Neural cell (in vitro differentiated cells): ENCODE measurements at regions not wholly inside any gene's neighbourhood (a gene's known extent, or its start where the extent isn't known, plus 50 kb on each side); places are given as distances from the start of the nearest gene placed in this dataset.

Source experiments
- H2AFZ ChIP-seq: fragments of 200-600, 300-800 bp; sonication (generic), shearing (Covaris generic); 2 replicates; pipeline ENCODE4 v1.6.0; 2014; ENCODE audit warnings: low read depth, mild to moderate bottlenecking, antibody characterized with exemption, low read length, moderate library complexity
- H3F3A ChIP-seq: fragments of 200-600 bp; shearing (Covaris generic); 2 replicates; pipeline ENCODE4 v1.6.1; 2016; ENCODE audit warnings: mild to moderate bottlenecking, moderate library complexity, mixed read lengths, antibody characterized with exemption, low read length; ENCODE audit not compliant: insufficient read depth, poor library complexity, severe bottlenecking
- H3K27ac ChIP-seq: fragments of 200-600, 300-800 bp; sonication (generic), shearing (Covaris generic); 2 replicates; pipeline ENCODE4 v1.5.1; 2014; ENCODE audit warnings: mild to moderate bottlenecking, low read length, moderate library complexity
- H3K27me3 ChIP-seq: fragments of 300-800, 200-600 bp; sonication (generic), shearing (Covaris generic); 2 replicates; pipeline ENCODE4 v1.6.0; 2014; ENCODE audit warnings: mild to moderate bottlenecking, low read depth, low read length, moderate library complexity; ENCODE audit not compliant: insufficient read depth
- H3K36me3 ChIP-seq: fragments of 300-800, 200-600 bp; sonication (generic), shearing (Covaris generic); 2 replicates; pipeline ENCODE4 v1.5.1; 2014; ENCODE audit warnings: mild to moderate bottlenecking, antibody characterized with exemption, low read length, moderate library complexity; ENCODE audit not compliant: insufficient read depth
- H3K4me2 ChIP-seq: fragments of 300-800, 200-600 bp; sonication (generic), shearing (Covaris generic); 2 replicates; pipeline ENCODE4 v1.6.0; 2014; ENCODE audit warnings: mild to moderate bottlenecking, low read length
- H3K4me3 ChIP-seq: fragments of 300-800, 200-600 bp; sonication (generic), shearing (Covaris generic); 2 replicates; pipeline ENCODE4 v1.5.1; 2014; ENCODE audit warnings: mild to moderate bottlenecking, low read length, moderate library complexity
- H3K79me2 ChIP-seq: fragments of 200-600 bp; shearing (Covaris generic); replicated peaks from 2 replicates; pipeline ENCODE4 v1.6.0; 2014; ENCODE audit warnings: mild to moderate bottlenecking, low read length, moderate library complexity; ENCODE audit not compliant: insufficient read depth
- H3K9ac ChIP-seq: fragments of 300-800, 200-600 bp; sonication (generic), shearing (Covaris generic); 2 replicates; pipeline ENCODE4 v1.6.1; 2016; ENCODE audit warnings: mild to moderate bottlenecking, low read length, mixed read lengths
- H3K9me2 ChIP-seq: fragments of 200-600 bp; shearing (Covaris generic); 2 replicates; pipeline ENCODE4 v1.6.1; 2016; ENCODE audit warnings: mild to moderate bottlenecking, low read length, mixed read lengths; ENCODE audit not compliant: insufficient read depth
- H3K9me3 ChIP-seq: fragments of 200-600, 300-800 bp; sonication (generic), shearing (Covaris generic); 2 replicates; pipeline ENCODE4 v1.6.1; 2016; ENCODE audit warnings: mild to moderate bottlenecking, mixed run types, low read length, moderate library complexity, mixed read lengths
- H4K20me1 ChIP-seq: fragments of 200-600 bp; shearing (Covaris generic); 2 replicates; pipeline ENCODE4 v1.6.1; 2016; ENCODE audit warnings: mild to moderate bottlenecking, mixed run types; ENCODE audit not compliant: insufficient read depth
- EP300 ChIP-seq: fragments of 450-650 bp; conservative IDR thresholded peaks from 2 replicates; pipeline ENCODE4 v1.6.1; 2014; ENCODE audit warnings: antibody characterized with exemption, mild to moderate bottlenecking, moderate library complexity; ENCODE audit not compliant: poor library complexity, severe bottlenecking
- EZH2 ChIP-seq: fragments of 200-600, 300-800 bp; shearing (Covaris generic), sonication (generic); IDR thresholded peaks from 2 replicates; pipeline ENCODE4 v1.6.1; 2014; ENCODE audit warnings: antibody characterized with exemption, low read length, borderline replicate concordance, mild to moderate bottlenecking; ENCODE audit not compliant: insufficient read depth, poor library complexity, severe bottlenecking
- MXI1 ChIP-seq: fragments of 450-650 bp; conservative IDR thresholded peaks from 2 replicates; pipeline ENCODE4 v1.6.1; 2014; ENCODE audit warnings: antibody characterized with exemption, mild to moderate bottlenecking; ENCODE audit not compliant: poor library complexity, severe bottlenecking
- POLR2AphosphoS5 ChIP-seq: IDR thresholded peaks from 2 replicates; pipeline ENCODE4 v1.6.1; 2012
- RAD21 ChIP-seq: fragments of 450-650 bp; conservative IDR thresholded peaks from 2 replicates; pipeline ENCODE4 v1.6.1; 2014; ENCODE audit warnings: antibody characterized with exemption, mild to moderate bottlenecking, moderate library complexity
- SMC3 ChIP-seq: fragments of 450-650 bp; conservative IDR thresholded peaks from 2 replicates; pipeline ENCODE4 v1.6.1; 2014; ENCODE audit warnings: antibody characterized with exemption, mild to moderate bottlenecking, moderate library complexity; ENCODE audit not compliant: poor library complexity
- TAF1 ChIP-seq: IDR thresholded peaks from 2 replicates; pipeline ENCODE4 v1.6.1; 2012; ENCODE audit warnings: low read depth
- TF ChIP-seq, protein P1 (sequence below): IDR thresholded peaks from 2 replicates; pipeline ENCODE4 v1.6.1; 2012; ENCODE audit warnings: borderline replicate concordance
- TF ChIP-seq, protein P2 (sequence below): fragments of 450-650 bp; IDR thresholded peaks from 2 replicates; pipeline ENCODE4 v1.5.1; 2014; ENCODE audit warnings: antibody characterized with exemption, mild to moderate bottlenecking, moderate library complexity; ENCODE audit not compliant: poor library complexity, severe bottlenecking

DNA sequence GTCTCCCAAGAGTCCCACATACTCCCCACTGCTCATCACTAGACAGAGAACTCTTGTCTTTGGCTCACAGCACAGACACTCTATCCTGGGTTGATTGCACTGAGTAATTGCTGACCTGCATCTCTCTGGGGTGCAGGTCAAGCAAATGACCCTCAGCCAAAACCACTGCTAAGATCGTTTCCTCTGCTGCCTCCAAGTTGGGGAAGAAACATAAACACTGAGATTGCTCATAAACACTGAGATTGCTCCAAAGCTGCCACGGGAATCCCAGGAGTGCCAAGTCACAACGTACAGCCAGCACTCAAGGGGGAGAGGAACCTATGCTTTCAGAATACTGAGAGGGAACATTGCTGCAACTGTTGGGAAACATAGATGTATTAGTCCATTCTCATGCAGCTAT, 1402.1 kb upstream of the ACO1 start:
- no peaks in the 10 kb centered on the region for H3K27me3 ChIP-seq

DNA sequence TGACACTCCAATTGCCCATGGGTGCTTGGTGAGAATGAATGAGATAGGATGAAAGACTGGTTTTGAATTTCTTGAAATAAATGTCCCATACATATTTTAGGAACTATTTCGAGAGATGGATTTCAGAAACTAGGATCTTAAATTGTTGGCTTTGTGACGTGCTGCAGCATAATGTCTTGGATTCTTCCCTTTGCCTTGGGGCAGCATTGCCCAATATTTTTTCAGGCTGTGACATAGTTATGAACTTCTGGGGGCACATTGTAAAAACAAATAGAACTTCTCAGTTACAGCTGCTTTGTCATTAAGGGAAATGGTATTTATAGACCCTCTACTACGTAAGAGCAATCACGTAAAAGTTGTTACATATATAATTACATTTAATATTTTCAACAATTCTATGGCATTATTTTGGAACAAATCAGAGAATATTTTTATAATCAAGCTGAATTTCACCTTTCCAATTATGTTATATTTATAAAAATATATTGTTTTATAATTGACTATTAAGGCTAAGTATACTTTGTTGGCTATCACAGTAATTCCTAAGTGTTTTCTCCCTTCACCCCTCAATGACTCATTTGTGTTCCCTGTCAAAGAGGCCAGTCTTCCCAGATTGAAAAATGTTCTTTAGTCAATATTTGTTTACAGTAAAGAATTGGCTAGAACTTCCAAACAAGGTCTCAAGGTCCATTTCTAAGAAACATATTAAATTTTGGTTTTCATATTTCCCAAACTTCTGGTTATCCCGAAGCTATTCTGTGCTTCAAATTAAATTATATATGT, 1388.3 kb upstream of the ACO1 start:
- Histone ChIP-seq H3K27me3 (no peaks in the 10 kb centered on the region), H4K20me1 (no peaks in the 10 kb centered on the region), H3K4me2 (no peak overlapping the region), H2AFZ (no peak overlapping the region), H3K9me2 (no peaks in the 10 kb centered on the region), H3K79me2 (no peaks in the 10 kb centered on the region), H3K27ac (no peak overlapping the region), H3K9me3 (no peaks in the 10 kb centered on the region), H3K36me3 (no peaks in the 10 kb centered on the region), H3F3A (no peaks in the 10 kb centered on the region), H3K4me3 (no peak overlapping the region), H3K9ac (no peak overlapping the region)
- TF ChIP-seq, protein P1, sequence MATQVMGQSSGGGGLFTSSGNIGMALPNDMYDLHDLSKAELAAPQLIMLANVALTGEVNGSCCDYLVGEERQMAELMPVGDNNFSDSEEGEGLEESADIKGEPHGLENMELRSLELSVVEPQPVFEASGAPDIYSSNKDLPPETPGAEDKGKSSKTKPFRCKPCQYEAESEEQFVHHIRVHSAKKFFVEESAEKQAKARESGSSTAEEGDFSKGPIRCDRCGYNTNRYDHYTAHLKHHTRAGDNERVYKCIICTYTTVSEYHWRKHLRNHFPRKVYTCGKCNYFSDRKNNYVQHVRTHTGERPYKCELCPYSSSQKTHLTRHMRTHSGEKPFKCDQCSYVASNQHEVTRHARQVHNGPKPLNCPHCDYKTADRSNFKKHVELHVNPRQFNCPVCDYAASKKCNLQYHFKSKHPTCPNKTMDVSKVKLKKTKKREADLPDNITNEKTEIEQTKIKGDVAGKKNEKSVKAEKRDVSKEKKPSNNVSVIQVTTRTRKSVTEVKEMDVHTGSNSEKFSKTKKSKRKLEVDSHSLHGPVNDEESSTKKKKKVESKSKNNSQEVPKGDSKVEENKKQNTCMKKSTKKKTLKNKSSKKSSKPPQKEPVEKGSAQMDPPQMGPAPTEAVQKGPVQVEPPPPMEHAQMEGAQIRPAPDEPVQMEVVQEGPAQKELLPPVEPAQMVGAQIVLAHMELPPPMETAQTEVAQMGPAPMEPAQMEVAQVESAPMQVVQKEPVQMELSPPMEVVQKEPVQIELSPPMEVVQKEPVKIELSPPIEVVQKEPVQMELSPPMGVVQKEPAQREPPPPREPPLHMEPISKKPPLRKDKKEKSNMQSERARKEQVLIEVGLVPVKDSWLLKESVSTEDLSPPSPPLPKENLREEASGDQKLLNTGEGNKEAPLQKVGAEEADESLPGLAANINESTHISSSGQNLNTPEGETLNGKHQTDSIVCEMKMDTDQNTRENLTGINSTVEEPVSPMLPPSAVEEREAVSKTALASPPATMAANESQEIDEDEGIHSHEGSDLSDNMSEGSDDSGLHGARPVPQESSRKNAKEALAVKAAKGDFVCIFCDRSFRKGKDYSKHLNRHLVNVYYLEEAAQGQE = no peak
- TF ChIP-seq POLR2AphosphoS5 (no peak), RAD21 (no peak), TAF1 (no peak), EZH2 (no peak), SMC3 (no peak), EP300 (no peak), MXI1 (no peak)
- TF ChIP-seq, protein P2, sequence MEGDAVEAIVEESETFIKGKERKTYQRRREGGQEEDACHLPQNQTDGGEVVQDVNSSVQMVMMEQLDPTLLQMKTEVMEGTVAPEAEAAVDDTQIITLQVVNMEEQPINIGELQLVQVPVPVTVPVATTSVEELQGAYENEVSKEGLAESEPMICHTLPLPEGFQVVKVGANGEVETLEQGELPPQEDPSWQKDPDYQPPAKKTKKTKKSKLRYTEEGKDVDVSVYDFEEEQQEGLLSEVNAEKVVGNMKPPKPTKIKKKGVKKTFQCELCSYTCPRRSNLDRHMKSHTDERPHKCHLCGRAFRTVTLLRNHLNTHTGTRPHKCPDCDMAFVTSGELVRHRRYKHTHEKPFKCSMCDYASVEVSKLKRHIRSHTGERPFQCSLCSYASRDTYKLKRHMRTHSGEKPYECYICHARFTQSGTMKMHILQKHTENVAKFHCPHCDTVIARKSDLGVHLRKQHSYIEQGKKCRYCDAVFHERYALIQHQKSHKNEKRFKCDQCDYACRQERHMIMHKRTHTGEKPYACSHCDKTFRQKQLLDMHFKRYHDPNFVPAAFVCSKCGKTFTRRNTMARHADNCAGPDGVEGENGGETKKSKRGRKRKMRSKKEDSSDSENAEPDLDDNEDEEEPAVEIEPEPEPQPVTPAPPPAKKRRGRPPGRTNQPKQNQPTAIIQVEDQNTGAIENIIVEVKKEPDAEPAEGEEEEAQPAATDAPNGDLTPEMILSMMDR = no peak

More for the DNA sequence above, 1402.1 kb upstream of the ACO1 start:
- Histone ChIP-seq H3K4me2 (no peak overlapping the region), H2AFZ (no peak overlapping the region), H3K9ac (no peak overlapping the region), H3K9me2 (no peaks in the 10 kb centered on the region), H4K20me1 (no peaks in the 10 kb centered on the region), H3K4me3 (no peak overlapping the region), H3K9me3 (no peaks in the 10 kb centered on the region), H3K36me3 (no peaks in the 10 kb centered on the region), H3F3A (no peaks in the 10 kb centered on the region), H3K27ac (no peak overlapping the region), H3K79me2 (no peaks in the 10 kb centered on the region)
- TF ChIP-seq POLR2AphosphoS5 (no peak), TAF1 (no peak), EP300 (no peak), EZH2 (no peak), SMC3 (no peak), MXI1 (no peak), RAD21 (no peak)
- TF ChIP-seq, protein P2 = no peak
- TF ChIP-seq, protein P1 = no peak
